ENCODE measurements at regions not wholly inside any gene's neighbourhood (a gene's known extent, or its start where the extent isn't known, plus 50 kb on each side); places are given as distances from the start of the nearest gene placed in this dataset.

DNA sequence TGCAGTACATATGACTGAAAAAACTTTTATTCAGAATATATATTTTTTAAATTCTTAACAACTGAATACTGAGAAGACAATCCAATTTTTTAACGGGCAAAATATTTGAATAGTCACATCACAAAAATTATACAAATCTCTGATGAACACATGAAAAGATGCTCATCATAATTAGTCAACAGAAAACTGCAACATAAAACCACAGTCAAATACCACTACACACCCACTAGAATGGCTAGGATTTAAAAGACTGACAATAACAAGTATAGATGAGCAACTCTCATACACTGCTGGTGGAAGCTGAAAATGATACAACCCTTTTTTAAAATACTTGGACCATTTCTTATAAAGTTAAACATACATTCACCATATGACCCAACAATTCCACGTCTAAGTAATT is 87.7 kb upstream of the TNFSF4 start:
- TF ChIP-seq, protein P1, sequence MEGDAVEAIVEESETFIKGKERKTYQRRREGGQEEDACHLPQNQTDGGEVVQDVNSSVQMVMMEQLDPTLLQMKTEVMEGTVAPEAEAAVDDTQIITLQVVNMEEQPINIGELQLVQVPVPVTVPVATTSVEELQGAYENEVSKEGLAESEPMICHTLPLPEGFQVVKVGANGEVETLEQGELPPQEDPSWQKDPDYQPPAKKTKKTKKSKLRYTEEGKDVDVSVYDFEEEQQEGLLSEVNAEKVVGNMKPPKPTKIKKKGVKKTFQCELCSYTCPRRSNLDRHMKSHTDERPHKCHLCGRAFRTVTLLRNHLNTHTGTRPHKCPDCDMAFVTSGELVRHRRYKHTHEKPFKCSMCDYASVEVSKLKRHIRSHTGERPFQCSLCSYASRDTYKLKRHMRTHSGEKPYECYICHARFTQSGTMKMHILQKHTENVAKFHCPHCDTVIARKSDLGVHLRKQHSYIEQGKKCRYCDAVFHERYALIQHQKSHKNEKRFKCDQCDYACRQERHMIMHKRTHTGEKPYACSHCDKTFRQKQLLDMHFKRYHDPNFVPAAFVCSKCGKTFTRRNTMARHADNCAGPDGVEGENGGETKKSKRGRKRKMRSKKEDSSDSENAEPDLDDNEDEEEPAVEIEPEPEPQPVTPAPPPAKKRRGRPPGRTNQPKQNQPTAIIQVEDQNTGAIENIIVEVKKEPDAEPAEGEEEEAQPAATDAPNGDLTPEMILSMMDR (IDR thresholded peaks at IDR 0.05; ENCODE audit: low read depth, low read length), result no peak
- TF ChIP-seq POLR2A (IDR thresholded peaks at IDR 0.05; ENCODE audit: extremely low read depth, insufficient read length), result no peak
- TF ChIP-seq, protein P2, sequence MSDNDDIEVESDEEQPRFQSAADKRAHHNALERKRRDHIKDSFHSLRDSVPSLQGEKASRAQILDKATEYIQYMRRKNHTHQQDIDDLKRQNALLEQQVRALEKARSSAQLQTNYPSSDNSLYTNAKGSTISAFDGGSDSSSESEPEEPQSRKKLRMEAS (IDR thresholded peaks at IDR 0.05; ENCODE audit: low read depth, low read length), result no peak

Data from NB4 (cell line).